ENCODE measurements at regions not wholly inside any gene's neighbourhood (a gene's known extent, or its start where the extent isn't known, plus 50 kb on each side); places are given as distances from the start of the nearest gene placed in this dataset.
A peak's percentile ranks its signal among the peaks of the same experiment; 100 is the strongest.

- no peak for TF ChIP-seq CTCF (conservative IDR thresholded peaks at IDR 0.05; ENCODE audit: low read length)
- DNase-seq (ENCODE audit: low read depth) = no peak
- H3K4me3 ChIP-seq (ENCODE audit: low read length) = no peak overlapping the region
These were observed 73.9 kb upstream of the TAF9B start for GRCh38 chrX:78213331-78213730.

GRCh38 chrX:78199851-78200250 lies 60.4 kb upstream of the TAF9B start:
- 0 out of 2 replicates have a peak, but pooled peaks have one; percentile 13 for TF ChIP-seq CTCF (conservative IDR thresholded peaks at IDR 0.05; ENCODE audit: low read length)
- DNase-seq (ENCODE audit: low read depth) = peak; percentile 1

More at GRCh38 chrX:78199851-78200250, 60.4 kb upstream of the TAF9B start:
- no peak overlapping the region for H3K4me3 ChIP-seq (ENCODE audit: low read length)

Measured in AG10803 (cell line).